H1 (cell line): ENCODE measurements at regions not wholly inside any gene's neighbourhood (a gene's known extent, or its start where the extent isn't known, plus 50 kb on each side); places are given as distances from the start of the nearest gene placed in this dataset.

Experiments used
- CTCF ChIA-PET: fragments of 300-600 bp; sonication (Branson Sonifier 250); formaldehyde crosslinking; loops from one replicate; lab custom pipeline; 2021; ENCODE audit not compliant: partially characterized antibody; lab: Charles Lee
- POLR2A ChIA-PET: fragments of 300-600 bp; sonication (Branson Sonifier 250); formaldehyde crosslinking; loops from one replicate; lab custom pipeline; 2021; ENCODE audit warnings: inconsistent platforms; ENCODE audit not compliant: partially characterized antibody; lab: Charles Lee
- DNase-seq, 2 experiments: peaks; one replicate each; pipeline versions ENCODE4 v3.0.0 to v3.0.0-alpha.2; 2010 to 2022; ENCODE audit warnings: low spot score in 2 of 2, low read depth in 1 of 2, mixed read lengths in 1 of 2
- FAIRE-seq: peaks from 2 replicates; lab custom pipeline; 2011; peaks lifted over from hg19 to GRCh38; lab: Jason Lieb, UNC
- H2AFZ ChIP-seq: 2 replicates; pipeline ENCODE4 v1.8.1; 2012; ENCODE audit warnings: low read length, inconsistent platforms
- H2AK5ac ChIP-seq: 2 replicates; pipeline ENCODE4 v1.6.1; 2013; ENCODE audit warnings: low read depth, low read length
- H2BK120ac ChIP-seq: replicated peaks from 2 replicates; pipeline ENCODE3; 2013; ENCODE audit warnings: low read depth, low read length, inconsistent platforms
- H2BK12ac ChIP-seq: 2 replicates; pipeline ENCODE4 v1.6.1; 2013; ENCODE audit warnings: low read depth, low read length
- H2BK15ac ChIP-seq: 2 replicates; pipeline ENCODE4 v1.6.1; 2013; ENCODE audit warnings: low read length
- H2BK20ac ChIP-seq: 2 replicates; pipeline ENCODE4 v1.6.1; 2013; ENCODE audit warnings: low read length
- H2BK5ac ChIP-seq: 2 replicates; pipeline ENCODE4 v1.6.1; 2013; ENCODE audit warnings: low read depth, low read length
- H3K14ac ChIP-seq: 2 replicates; pipeline ENCODE4 v1.6.1; 2013; ENCODE audit warnings: inconsistent platforms; ENCODE audit not compliant: insufficient read length
- H3K18ac ChIP-seq: 2 replicates; pipeline ENCODE4 v1.6.1; 2013; ENCODE audit warnings: low read length; ENCODE audit errors: extremely low read depth
- H3K23ac ChIP-seq: 2 replicates; pipeline ENCODE4 v1.6.1; 2013; ENCODE audit warnings: inconsistent platforms; ENCODE audit not compliant: insufficient read length
- H3K23me2 ChIP-seq: 2 replicates; pipeline ENCODE4 v1.6.1; 2013; ENCODE audit warnings: low read depth, low read length
- H3K27ac ChIP-seq: 2 replicates; pipeline ENCODE4 v1.6.1; 2011; ENCODE audit warnings: low read depth, low read length, inconsistent platforms
- H3K27me3 ChIP-seq, 4 experiments: replicated peaks in 1 of 4; 1 replicate in 1 of 4; 2 replicates in 3 of 4; pipeline versions ENCODE4 v1.6.1 to v1.8.1; 2011 to 2013; ENCODE audit warnings: low read length in 3 of 4, mild to moderate bottlenecking in 3 of 4, inconsistent platforms in 2 of 4, mixed read lengths in 2 of 4, moderate library complexity in 1 of 4; ENCODE audit not compliant: control insufficient read depth in 3 of 4, insufficient read depth in 3 of 4; ENCODE audit errors: extremely low read depth in 1 of 4
- H3K36me3 ChIP-seq, 4 experiments: 2 replicates each; pipeline versions ENCODE4 v1.6.1 to v1.8.1; 2011 to 2013; ENCODE audit warnings: mild to moderate bottlenecking in 4 of 4, low read length in 3 of 4, moderate library complexity in 2 of 4, control low read depth in 1 of 4, inconsistent platforms in 1 of 4; ENCODE audit not compliant: insufficient read depth in 4 of 4, control insufficient read depth in 2 of 4
- H3K4ac ChIP-seq: replicated peaks from 2 replicates; pipeline ENCODE3; 2013; ENCODE audit warnings: low read length, low read depth, mixed read lengths, inconsistent platforms; ENCODE audit not compliant: insufficient read length
- H3K4me1 ChIP-seq, 4 experiments: replicated peaks in 1 of 4; 1 replicate in 1 of 4; 2 replicates in 3 of 4; pipeline versions ENCODE4 v1.6.1 to v1.8.1; 2011 to 2013; ENCODE audit warnings: low read length in 3 of 4, inconsistent platforms in 2 of 4, mixed read lengths in 1 of 4; ENCODE audit not compliant: insufficient read depth in 4 of 4, control insufficient read depth in 3 of 4
- H3K4me2 ChIP-seq, 2 experiments: 2 replicates each; pipeline versions ENCODE4 v1.6.1 to v1.8.1; 2011 to 2013; ENCODE audit warnings: low read depth in 2 of 2, low read length in 2 of 2, control low read depth in 1 of 2, inconsistent platforms in 1 of 2, mild to moderate bottlenecking in 1 of 2; ENCODE audit not compliant: insufficient read depth in 1 of 2
- H3K4me3 ChIP-seq, 4 experiments: fragments of 200-600, 300-600 bp in 1 of 4; sonication (generic), shearing (Covaris generic), sonication (Bioruptor Twin) in 1 of 4; 2 replicates each; pipeline versions ENCODE4 v1.5.1 to v1.8.1; 2011 to 2016; ENCODE audit warnings: low read length in 4 of 4, low read depth in 3 of 4, control low read depth in 2 of 4, inconsistent platforms in 2 of 4, mild to moderate bottlenecking in 2 of 4, mixed read lengths in 1 of 4, moderate library complexity in 1 of 4; ENCODE audit not compliant: insufficient read depth in 2 of 4; ENCODE audit errors: extremely low read depth in 1 of 4
- H3K56ac ChIP-seq: replicated peaks from 2 replicates; pipeline ENCODE3; 2013; ENCODE audit warnings: low read depth, mild to moderate bottlenecking, mixed read lengths, low read length, inconsistent platforms; ENCODE audit not compliant: insufficient read length
- H3K79me1 ChIP-seq: 2 replicates; pipeline ENCODE4 v1.6.1; 2013; ENCODE audit warnings: low read depth, low read length, control low read depth
- H3K79me2 ChIP-seq, 2 experiments: 2 replicates each; pipeline versions ENCODE4 v1.6.1 to v1.8.1; 2012 to 2013; ENCODE audit warnings: low read length in 2 of 2, mild to moderate bottlenecking in 2 of 2, inconsistent platforms in 1 of 2; ENCODE audit not compliant: insufficient read depth in 2 of 2, control insufficient read depth in 1 of 2
- H3K9ac ChIP-seq, 4 experiments: replicated peaks in 1 of 4; 1 replicate in 1 of 4; 2 replicates in 3 of 4; pipeline versions ENCODE4 v1.6.1 to v1.8.1; 2011 to 2013; ENCODE audit warnings: low read depth in 3 of 4, low read length in 3 of 4, control low read depth in 2 of 4, mild to moderate bottlenecking in 2 of 4, moderate library complexity in 2 of 4, inconsistent platforms in 1 of 4; ENCODE audit errors: extremely low read depth in 1 of 4
- H3K9me3 ChIP-seq, 2 experiments: 2 replicates each; pipeline versions ENCODE4 v1.6.1 to v1.8.1; 2012 to 2013; ENCODE audit warnings: mild to moderate bottlenecking in 2 of 2, moderate library complexity in 2 of 2, control low read depth in 1 of 2, inconsistent platforms in 1 of 2, low read depth in 1 of 2, low read length in 1 of 2, mixed read lengths in 1 of 2; ENCODE audit not compliant: insufficient read depth in 2 of 2
- H4K20me1 ChIP-seq, 2 experiments: replicated peaks in 1 of 2; 2 replicates each; pipeline versions ENCODE3 to v1.8.1; 2011 to 2013; ENCODE audit warnings: inconsistent platforms in 2 of 2, low read length in 2 of 2, mild to moderate bottlenecking in 1 of 2; ENCODE audit not compliant: insufficient read depth in 2 of 2, control insufficient read depth in 1 of 2
- H4K5ac ChIP-seq: 2 replicates; pipeline ENCODE4 v1.6.1; 2013; ENCODE audit warnings: low read length, low read depth, mixed read lengths, inconsistent platforms; ENCODE audit not compliant: insufficient read length
- H4K8ac ChIP-seq: 2 replicates; pipeline ENCODE4 v1.8.0; 2013; ENCODE audit warnings: mild to moderate bottlenecking, moderate library complexity, low read length, inconsistent platforms; ENCODE audit not compliant: insufficient read depth; ENCODE audit errors: extremely low read depth
- H4K91ac ChIP-seq: replicated peaks from 2 replicates; pipeline ENCODE3; 2013; ENCODE audit warnings: low read length, mixed read lengths, inconsistent platforms; ENCODE audit not compliant: insufficient read length
- BRCA1 ChIP-seq: IDR thresholded peaks from 2 replicates; pipeline ENCODE4 v1.6.1; 2012; ENCODE audit warnings: low read depth, low read length, improper control_type of control experiment
- CBX8 ChIP-seq: fragments of 300-800, 300-1000 bp; sonication (generic); IDR thresholded peaks from 2 replicates; pipeline ENCODE4 v1.7.1; 2016; ENCODE audit warnings: low read depth, low read length, borderline replicate concordance
- CHD1 ChIP-seq: IDR thresholded peaks from 2 replicates; pipeline ENCODE4 v1.6.1; 2012; ENCODE audit warnings: low read depth, low read length, improper control_type of control experiment
- CREB1 ChIP-seq: IDR thresholded peaks from 2 replicates; pipeline ENCODE4 v1.6.1; 2012; ENCODE audit warnings: inconsistent platforms
- EGR1 ChIP-seq: IDR thresholded peaks from 2 replicates; pipeline ENCODE4 v1.6.1; 2011; ENCODE audit warnings: low read depth, low read length, borderline replicate concordance
- KDM1A ChIP-seq: fragments of 200-600, 300-600 bp; sonication (generic); IDR thresholded peaks from 2 replicates; pipeline ENCODE4 v1.7.1; 2016; ENCODE audit warnings: mild to moderate bottlenecking, low read length, borderline replicate concordance
- POLR2A ChIP-seq, 2 experiments: IDR thresholded peaks; 1 replicate in 1 of 2; 2 replicates in 1 of 2; pipeline ENCODE4 v1.6.1; 2011; ENCODE audit warnings: low read depth in 2 of 2, low read length in 2 of 2, mild to moderate bottlenecking in 2 of 2; ENCODE audit errors: control extremely low read depth in 1 of 2
- POU5F1 ChIP-seq: IDR thresholded peaks from 2 replicates; pipeline ENCODE4 v1.6.1; 2011; ENCODE audit warnings: low read depth, mild to moderate bottlenecking, low read length, moderate library complexity
- RAD21 ChIP-seq, 2 experiments: IDR thresholded peaks in 1 of 2; conservative IDR thresholded peaks in 1 of 2; 2 replicates each; pipeline ENCODE4 v1.6.1; 2011; ENCODE audit warnings: low read depth in 2 of 2, low read length in 2 of 2, improper control_type of control experiment in 1 of 2, inconsistent platforms in 1 of 2, mild to moderate bottlenecking in 1 of 2, moderate library complexity in 1 of 2
- SP4 ChIP-seq: IDR thresholded peaks from 2 replicates; pipeline ENCODE4 v1.6.1; 2012; ENCODE audit warnings: low read length, inconsistent platforms
- TAF1 ChIP-seq: IDR thresholded peaks from 2 replicates; pipeline ENCODE4 v1.6.1; 2011; ENCODE audit warnings: mild to moderate bottlenecking, low read depth, low read length
- TAF7 ChIP-seq: optimal IDR thresholded peaks from 2 replicates; pipeline ENCODE3; 2011; ENCODE audit warnings: low read depth, mild to moderate bottlenecking, inconsistent platforms, low read length, moderate library complexity, borderline replicate concordance
- TBP ChIP-seq: IDR thresholded peaks from 2 replicates; pipeline ENCODE4 v1.6.1; 2011; ENCODE audit warnings: low read depth, low read length, improper control_type of control experiment
- YY1 ChIP-seq: IDR thresholded peaks from 2 replicates; pipeline ENCODE4 v1.6.1; 2011; ENCODE audit warnings: low read depth, mild to moderate bottlenecking, low read length
- WGBS, 2 experiments: shearing (Covaris generic) in 1 of 2; methylation state at CpG; one replicate each; pipeline versions ENCODE4 v1.1.6 to v1.1.7; 2013 to 2015; ENCODE audit warnings: low lambda C conversion rate in 2 of 2, mixed read lengths in 2 of 2, inconsistent platforms in 1 of 2, low coverage in 1 of 2, missing lambda C conversion rate in 1 of 2; ENCODE audit not compliant: insufficient replicate concordance in 2 of 2, insufficient coverage in 1 of 2, insufficient read length in 1 of 2; ENCODE audit errors: extremely low coverage in 1 of 2, missing lambda C conversion rate in 1 of 2; 5-methylcytosine and 5-hydroxymethylcytosine counted together
- TF ChIP-seq, protein P1 (sequence below): IDR thresholded peaks from 2 replicates; pipeline ENCODE4 v1.6.1; 2012; ENCODE audit warnings: inconsistent platforms

DNA sequence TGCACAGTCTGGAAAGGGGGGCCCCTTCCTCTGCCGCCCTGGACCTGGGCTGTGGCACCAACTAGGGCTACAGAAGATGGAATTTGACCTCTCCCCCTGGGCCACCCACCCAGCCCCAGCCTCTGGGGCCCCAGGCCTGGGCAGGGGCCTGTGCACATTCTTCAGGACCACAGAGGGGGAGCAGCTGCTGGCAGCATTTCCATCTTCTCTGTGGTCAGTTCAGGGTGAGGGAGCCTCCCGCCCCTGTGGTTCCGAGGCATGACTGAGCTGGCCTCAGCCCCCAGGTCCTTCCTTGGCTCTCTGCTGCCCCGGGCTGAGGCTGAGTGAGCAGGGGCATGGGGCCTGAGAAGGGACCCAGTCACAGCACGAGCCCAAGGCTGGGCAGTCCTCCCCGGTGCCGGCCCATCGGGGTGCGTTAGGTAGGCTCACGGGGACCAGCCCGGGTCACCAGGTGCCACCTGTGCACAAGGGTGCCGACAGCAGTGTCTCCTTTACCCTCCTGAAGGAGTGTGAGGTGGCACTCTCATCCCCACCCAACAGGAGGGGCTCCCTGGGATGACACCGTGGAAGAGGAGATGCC lies 63.2 kb downstream of the UNCX start:
- peaks cover 7% of the 10 kb centered on the region; the same call in 1 of the 2 replicates for H3K23me2 ChIP-seq
- no peak overlapping the region for H3K4me3 ChIP-seq
- POLR2A ChIA-PET, result no interaction called here
- no peaks in the 10 kb centered on the region; a peak in 1 of 7 replicates for H3K4me1 ChIP-seq
- no peaks in the 10 kb centered on the region for H4K20me1 ChIP-seq
- no peak overlapping the region for H3K4ac ChIP-seq
- DNase-seq (no peak), FAIRE-seq (no peak)
- no peak overlapping the region for H3K18ac ChIP-seq
- no peak overlapping the region for H2AFZ ChIP-seq
- H2BK15ac ChIP-seq, result no peak overlapping the region
- no peak overlapping the region for H3K4me2 ChIP-seq
- no peak overlapping the region for H2BK120ac ChIP-seq
- H2BK20ac ChIP-seq, result no peak overlapping the region
- H3K79me1 ChIP-seq, result no peaks in the 10 kb centered on the region
- no peak overlapping the region for H4K5ac ChIP-seq
- no peak overlapping the region; the same call in 1 of the 2 replicates for H2BK12ac ChIP-seq
- 85% methylated on average over 13 of the region's 13 CpGs; no CpG with 5 or more reads in 1 of the 2 experiments for WGBS, 2 experiments
- no peak overlapping the region for H3K9ac ChIP-seq
- no peak overlapping the region; the same call in 1 of the 2 replicates for H4K8ac ChIP-seq
- no peak overlapping the region for H4K91ac ChIP-seq
- H3K79me2 ChIP-seq, result no peaks in the 10 kb centered on the region
- H3K23ac ChIP-seq, result no peak overlapping the region
- no peak overlapping the region for H3K27ac ChIP-seq
- H3K14ac ChIP-seq, result no peak overlapping the region
- no peaks in the 10 kb centered on the region for H3K36me3 ChIP-seq
- peaks cover 0 to 9% (median 6%) of the 10 kb centered on the region in 4 experiments; a peak in 4 of 7 replicates for H3K27me3 ChIP-seq
- H2AK5ac ChIP-seq, result peak overlapping the region; percentile 75; the same call in 1 of the 2 replicates
- CTCF ChIA-PET, result interaction anchor here (0.7 kb wide), 1 partner anchor 44 kb away, joined by 3 read pairs; no protein-coding TSS in a partner anchor
- no peak overlapping the region for H3K56ac ChIP-seq
- H3K9me3 ChIP-seq, result no peaks in the 10 kb centered on the region
- H2BK5ac ChIP-seq, result no peak overlapping the region
- TF ChIP-seq YY1 (no peak), CREB1 (no peak), SP4 (no peak), KDM1A (no peak), CBX8 (no peak), CHD1 (no peak), POLR2A (IDR thresholded peaks at IDR 0.05; ENCODE audit: control extremely low read depth in 1 of 2, low read depth in 2 of 2, low read length in 2 of 2) (no peak), BRCA1 (no peak), EGR1 (no peak), TBP (no peak), TAF1 (no peak), RAD21 (IDR thresholded peaks at IDR 0.05 in 1 of 2, conservative IDR thresholded peaks at IDR 0.05 in 1 of 2; ENCODE audit: low read depth in 2 of 2, low read length in 2 of 2) (no peak), TAF7 (no peak), POU5F1 (no peak)
- TF ChIP-seq, protein P1, sequence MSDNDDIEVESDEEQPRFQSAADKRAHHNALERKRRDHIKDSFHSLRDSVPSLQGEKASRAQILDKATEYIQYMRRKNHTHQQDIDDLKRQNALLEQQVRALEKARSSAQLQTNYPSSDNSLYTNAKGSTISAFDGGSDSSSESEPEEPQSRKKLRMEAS, result no peak
